Suppressor macrophage treated with lipopolysaccharide for 4 hours (primary cell): ENCODE measurements at regions not wholly inside any gene's neighbourhood (a gene's known extent, or its start where the extent isn't known, plus 50 kb on each side); places are given as distances from the start of the nearest gene placed in this dataset.

Experiments used
- DNase-seq: peaks from one replicate; pipeline ENCODE4 v3.0.0-alpha.2; 2020

GRCh38 chr11:42205518-42205917, 746.1 kb upstream of the LRRC4C start:
- no peak for DNase-seq

GRCh38 chr11:42225664-42226063, 766.2 kb upstream of the LRRC4C start:
- no peak for DNase-seq

- no peak for DNase-seq
Measured at GRCh38 chr11:42232673-42233072, 773.2 kb upstream of the LRRC4C start.

GRCh38 chr11:42234451-42234951, 775.0 kb upstream of the LRRC4C start:
- DNase-seq: no peak

GRCh38 chr11:42237701-42238235, 778.3 kb upstream of the LRRC4C start:
- no peak for DNase-seq

GRCh38 chr11:42239188-42239587, 779.7 kb upstream of the LRRC4C start:
- DNase-seq: no peak

GRCh38 chr11:42243385-42243784, 783.9 kb upstream of the LRRC4C start:
- no peak for DNase-seq

- no peak for DNase-seq
Measured at GRCh38 chr11:42244376-42244775, 784.9 kb upstream of the LRRC4C start.

- DNase-seq: no peak
Measured at GRCh38 chr11:42249401-42249800, 789.9 kb upstream of the LRRC4C start.

- no peak for DNase-seq
Measured at GRCh38 chr11:42249956-42250355, 790.5 kb upstream of the LRRC4C start.

- no peak for DNase-seq
Measured at GRCh38 chr11:42251984-42252383, 792.5 kb upstream of the LRRC4C start.

- DNase-seq: peak; percentile 5
Measured at GRCh38 chr11:42253156-42253555, 793.7 kb upstream of the LRRC4C start.

GRCh38 chr11:42255906-42256305, 796.5 kb upstream of the LRRC4C start:
- DNase-seq: no peak

GRCh38 chr11:42257534-42257933, 798.1 kb upstream of the LRRC4C start:
- no peak for DNase-seq

- no peak for DNase-seq
Measured at GRCh38 chr11:42265072-42265471, 805.6 kb upstream of the LRRC4C start.

GRCh38 chr11:42271306-42271705, 811.9 kb upstream of the LRRC4C start:
- no peak for DNase-seq

- DNase-seq: no peak
Measured at GRCh38 chr11:42273977-42274376, 814.5 kb upstream of the LRRC4C start.

- DNase-seq: no peak
Measured at GRCh38 chr11:42296910-42297309, 837.5 kb upstream of the LRRC4C start.

- no peak for DNase-seq
Measured at GRCh38 chr11:42299780-42300179, 840.3 kb upstream of the LRRC4C start.

- no peak for DNase-seq
Measured at GRCh38 chr11:42301777-42302176, 842.3 kb upstream of the LRRC4C start.

GRCh38 chr11:42311514-42311913, 852.1 kb upstream of the LRRC4C start:
- DNase-seq: no peak

GRCh38 chr11:42311944-42312343, 852.5 kb upstream of the LRRC4C start:
- no peak for DNase-seq

- DNase-seq: no peak
Measured at GRCh38 chr11:42315267-42315666, 855.8 kb upstream of the LRRC4C start.

GRCh38 chr11:42315846-42316245, 856.4 kb upstream of the LRRC4C start:
- DNase-seq: no peak

GRCh38 chr11:42319921-42320320, 860.5 kb upstream of the LRRC4C start:
- no peak for DNase-seq
